Activated CD4-positive, alpha-beta T cell treated with anti-CD3 and anti-CD28 coated beads, Interleukin-2, amount 50 U/mL, for 16 hours (primary cell): ENCODE measurements at regions not wholly inside any gene's neighbourhood (a gene's known extent, or its start where the extent isn't known, plus 50 kb on each side); places are given as distances from the start of the nearest gene placed in this dataset.
"Not testable (repeated sequence)": the region's sequence is repeated elsewhere in the genome, so short reads cannot be mapped to it uniquely, and the experiment has no call there.

ENCODE experiments used
- DNase-seq: peaks from one replicate; pipeline ENCODE4 v3.0.0-alpha.2; 2020

DNA sequence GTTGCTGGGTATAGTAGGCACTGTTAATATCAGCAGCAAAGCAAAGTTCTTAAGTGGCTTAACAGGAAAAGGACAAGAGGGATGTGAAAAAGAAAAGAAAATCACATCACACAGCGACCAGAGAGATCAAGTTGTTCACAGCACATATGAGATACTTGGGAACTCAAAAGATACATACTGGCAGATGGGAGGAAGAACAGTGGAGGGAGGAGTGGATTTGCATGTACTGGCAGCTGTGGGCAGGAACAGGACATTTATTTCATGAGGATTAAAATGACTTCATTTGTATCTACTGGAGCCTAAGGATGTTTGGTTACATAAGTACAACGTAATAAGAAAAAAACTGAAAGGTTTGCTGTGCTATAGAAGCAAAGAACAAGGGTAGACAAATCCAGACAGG, 136.5 kb upstream of the IFNG-AS1 start:
- no peak for DNase-seq

DNA sequence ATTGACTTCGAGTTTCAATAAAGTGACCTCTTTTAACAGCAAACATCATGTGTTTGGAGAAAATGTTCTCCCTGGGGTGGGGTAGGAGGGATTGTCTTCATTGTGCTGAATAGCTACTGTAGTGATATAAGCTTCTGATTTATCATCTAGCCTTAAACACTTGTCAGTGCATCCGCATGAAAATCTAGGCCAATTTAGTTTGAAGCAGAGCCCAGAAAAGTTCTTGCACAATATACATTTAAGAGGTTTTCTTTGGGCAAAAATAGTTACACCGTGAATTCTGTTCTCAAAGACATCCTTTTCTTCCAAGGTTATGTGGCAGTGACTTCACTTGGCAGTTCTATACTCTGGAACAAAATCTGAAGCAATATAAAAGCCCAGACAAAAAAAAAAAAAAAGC, 136.0 kb upstream of the IFNG-AS1 start:
- no peak for DNase-seq

DNA sequence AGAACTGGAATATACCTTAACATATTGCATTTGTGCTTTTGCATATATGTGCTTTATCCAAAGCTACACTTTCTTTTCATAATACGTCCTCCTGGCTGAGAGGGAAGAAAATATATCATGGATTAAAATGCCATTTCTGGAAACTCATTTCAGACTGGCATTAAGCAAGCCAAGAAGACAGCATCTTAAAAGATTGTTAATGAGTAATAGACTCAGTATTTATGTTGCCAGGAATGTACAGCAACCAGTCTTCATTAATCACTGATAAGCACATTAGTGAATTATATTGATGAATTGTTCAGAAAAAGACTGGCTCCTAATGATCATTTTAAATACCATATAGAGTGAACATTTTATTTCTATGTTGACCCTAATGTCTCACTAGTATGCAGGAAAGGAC, 134.9 kb upstream of the IFNG-AS1 start:
- DNase-seq: no peak

DNA sequence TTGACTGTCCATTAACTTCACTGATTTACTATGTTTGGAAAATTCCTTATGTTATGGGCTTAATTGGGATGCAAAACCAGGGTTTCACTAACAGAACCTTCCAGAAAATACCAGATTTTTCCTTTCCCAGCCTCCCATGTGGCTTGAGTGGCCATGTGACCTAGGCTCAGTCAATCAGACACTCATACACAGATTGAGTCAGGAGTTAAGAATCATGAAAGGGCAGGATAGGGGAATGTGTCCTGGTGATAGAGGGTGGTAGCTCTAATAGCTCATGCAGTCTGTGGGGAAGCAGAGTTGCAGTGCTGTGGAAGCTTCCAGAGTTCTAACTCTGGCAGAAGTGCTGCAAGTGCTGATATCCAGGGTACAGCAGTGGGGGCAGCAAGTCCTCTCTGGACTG, 134.1 kb upstream of the IFNG-AS1 start:
- DNase-seq: no peak

DNA sequence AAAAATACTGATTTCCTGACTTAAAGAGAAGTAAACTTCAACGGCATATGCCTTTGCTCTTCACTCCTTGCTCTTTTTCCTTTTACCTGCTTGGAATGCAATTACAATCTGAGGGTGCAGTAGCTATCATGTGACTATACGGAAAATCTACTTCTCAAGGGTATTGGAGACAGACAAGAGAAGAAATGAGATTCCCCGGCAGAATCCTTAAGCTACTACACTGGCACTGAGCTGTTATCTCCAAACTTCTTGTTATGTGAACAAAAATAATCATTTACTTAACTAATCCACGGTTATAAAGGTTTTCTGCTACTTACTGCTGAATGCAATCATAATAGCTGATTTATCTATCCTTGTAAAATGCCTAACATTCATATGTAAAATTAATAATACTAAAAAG, 118.0 kb upstream of the IFNG-AS1 start:
- no peak for DNase-seq

DNA sequence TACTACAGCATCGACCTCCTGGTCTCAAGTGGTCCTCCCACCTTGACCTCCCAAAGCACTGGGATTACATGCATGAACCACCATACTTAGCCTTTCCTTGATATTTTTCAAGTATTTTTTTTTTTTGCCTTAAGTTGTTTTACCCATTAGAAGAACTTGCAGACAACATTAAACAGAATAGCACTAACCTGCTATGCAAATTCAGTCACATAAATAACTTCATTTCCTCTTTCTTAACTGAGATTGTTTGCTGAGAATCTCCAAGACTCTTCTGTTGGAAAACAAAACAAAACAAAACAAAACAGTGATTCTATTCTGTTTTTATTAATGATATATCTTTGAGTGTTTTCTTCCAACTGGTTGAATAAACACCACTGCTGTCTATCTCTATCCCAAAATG, 115.9 kb upstream of the IFNG-AS1 start:
- no peak for DNase-seq

DNA sequence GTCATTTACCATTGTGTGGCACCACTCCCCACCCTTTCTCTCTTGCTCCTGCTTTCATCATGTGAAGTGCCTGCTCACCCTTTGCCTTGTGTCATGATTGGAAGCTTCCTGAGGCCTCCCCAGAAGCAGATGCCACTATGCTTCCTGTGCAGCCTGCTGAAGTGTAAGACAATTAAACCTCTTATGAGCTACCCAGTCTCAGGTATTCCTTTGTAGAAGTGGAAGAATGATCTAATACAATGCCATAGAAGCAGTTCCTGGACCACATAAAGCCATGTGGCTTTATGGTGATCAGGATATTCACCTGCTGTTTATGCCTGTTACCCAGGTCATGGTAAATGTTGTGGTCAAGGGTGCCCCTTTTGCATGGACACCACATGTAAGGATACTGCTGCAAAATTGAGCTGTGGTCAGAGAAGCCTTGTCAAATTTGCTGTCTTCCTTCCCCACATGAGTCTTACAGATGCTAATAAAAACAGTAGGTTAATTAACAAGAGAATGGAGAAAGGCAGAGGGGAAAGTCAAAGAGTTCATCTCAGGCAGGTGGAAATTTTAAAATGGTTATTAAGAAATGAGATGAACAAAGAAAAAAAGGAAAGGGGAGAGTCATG, 112.8 kb upstream of the IFNG-AS1 start:
- no peak for DNase-seq

DNA sequence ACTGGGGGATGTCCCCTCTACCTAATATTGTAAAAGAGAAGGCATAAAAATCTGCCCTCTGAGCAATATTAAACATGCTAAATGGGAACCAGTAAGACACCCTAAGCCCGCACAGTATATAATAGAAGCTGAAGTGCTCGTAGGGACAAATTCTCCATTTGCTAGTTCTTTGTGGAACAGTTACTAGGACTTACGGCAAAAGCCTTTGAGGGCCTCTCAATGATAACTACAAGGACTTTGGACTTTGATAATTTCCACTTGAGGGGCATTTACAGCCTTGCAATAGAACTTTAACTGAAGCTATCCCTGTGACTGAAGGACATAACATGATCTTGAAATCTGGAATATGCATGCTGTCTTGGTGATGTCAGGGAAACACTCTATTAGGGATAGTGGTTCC, 111.5 kb upstream of the IFNG-AS1 start:
- DNase-seq: no peak

DNA sequence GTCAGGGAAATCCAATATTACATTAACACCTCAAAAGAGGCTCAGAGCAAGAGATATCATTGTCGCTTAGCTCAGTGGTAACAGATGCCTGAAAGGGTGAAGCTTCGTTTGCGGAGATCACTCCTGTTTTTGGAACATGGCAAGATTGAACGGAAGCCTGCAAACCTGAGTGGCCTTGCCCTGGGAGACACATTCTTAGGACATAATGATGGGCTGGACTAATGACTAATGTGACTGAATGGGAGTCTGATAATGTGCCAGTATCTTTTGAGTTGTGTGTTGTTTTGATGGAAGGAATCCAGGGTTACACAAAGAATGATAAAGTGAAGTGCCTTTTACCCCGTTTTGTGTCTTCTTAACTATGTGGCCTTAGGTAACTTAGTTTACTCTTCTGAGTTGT, 109.3 kb upstream of the IFNG-AS1 start:
- DNase-seq: no peak

DNA sequence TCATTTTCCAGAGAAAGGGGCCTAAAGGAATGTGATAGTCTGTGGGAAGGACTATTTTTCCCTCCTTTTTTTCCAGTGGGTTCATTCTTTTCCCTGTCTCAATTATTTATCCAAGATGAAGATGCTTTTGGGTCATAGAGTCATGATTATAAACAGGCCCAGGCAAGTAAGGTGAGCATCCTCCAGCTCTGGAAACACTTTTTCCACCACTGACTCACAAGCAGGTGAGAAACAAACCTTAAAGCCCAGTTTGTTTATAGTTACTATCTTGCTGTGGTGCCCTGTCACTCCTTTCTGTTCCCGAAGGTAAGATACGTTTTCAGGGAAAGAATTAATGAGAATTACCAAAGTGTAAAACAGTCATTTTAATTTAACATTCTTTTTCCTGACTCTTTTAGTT, 107.7 kb upstream of the IFNG-AS1 start:
- DNase-seq: no peak

DNA sequence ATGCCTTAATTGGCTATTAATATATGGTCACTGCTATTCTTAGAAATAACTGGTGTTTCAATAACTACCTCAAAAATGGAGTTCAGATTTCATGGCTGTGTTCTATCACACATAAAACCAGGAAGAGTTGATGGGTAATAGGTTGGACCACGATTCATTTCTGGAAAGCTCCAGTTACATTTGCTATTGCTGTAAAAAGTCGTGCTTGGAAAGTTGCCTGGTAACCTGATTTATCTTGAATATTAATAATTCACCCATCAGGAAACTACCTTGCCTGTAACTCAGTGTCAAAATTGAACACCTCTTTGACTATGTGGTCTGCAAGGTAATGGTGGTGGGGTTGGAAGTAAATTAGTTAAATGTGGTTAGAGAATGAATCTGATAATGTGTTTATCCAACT, 104.7 kb upstream of the IFNG-AS1 start:
- DNase-seq: no peak

DNA sequence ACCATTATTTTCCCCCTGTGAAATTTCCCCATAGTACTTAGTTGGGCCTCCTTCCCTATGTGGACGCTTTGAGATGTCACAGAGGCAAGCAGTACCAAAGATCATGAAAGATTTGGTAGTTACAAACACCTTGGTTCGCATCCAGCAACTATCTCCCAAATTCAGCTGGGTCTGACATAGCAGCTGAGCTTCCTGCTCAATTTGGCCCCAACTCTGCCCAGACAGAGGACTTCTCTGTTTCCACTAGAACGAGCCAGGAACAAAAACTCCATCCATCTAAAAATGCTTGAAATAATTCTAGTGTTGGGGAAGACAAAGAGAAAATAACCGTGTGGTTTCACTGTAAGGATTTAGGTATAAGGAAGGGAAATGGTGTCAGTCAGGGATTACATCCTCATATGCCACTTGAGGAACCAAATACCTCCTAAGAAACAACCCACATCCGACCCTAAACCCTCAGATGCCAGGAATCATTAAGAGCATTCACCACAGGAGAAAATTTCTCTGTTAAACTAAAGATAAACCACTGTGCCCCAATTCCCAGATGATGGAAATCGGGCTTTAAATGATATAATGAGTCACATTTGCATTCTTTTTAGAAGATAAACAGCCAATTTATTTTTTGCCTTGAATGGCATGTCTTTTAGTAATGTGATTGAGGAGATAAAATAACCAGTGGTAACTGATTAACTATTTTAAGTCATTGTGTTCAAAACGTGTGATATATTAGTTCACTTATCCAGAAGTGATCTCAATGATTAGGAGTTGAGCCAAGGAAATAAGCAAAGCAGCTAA, 103.7 kb upstream of the IFNG-AS1 start:
- DNase-seq: no peak

DNA sequence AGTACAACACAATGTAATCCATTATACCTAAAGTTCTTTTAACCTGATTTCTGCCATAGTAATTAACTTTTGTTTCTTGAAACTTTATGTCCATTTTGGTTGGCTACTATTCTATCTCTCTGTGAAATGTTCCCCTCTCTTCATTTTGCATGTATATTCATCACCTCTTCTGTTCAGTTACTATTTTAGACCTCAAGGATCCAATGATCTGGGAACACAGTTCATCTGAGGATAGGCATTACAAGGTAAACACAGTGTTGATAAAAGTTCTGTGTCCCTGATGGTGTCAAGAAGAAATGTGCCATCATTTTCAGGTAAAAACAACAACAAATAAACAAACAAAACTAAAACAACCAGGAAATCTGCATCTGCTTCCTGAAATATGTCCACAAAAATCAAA, 102.2 kb upstream of the IFNG-AS1 start:
- no peak for DNase-seq

DNA sequence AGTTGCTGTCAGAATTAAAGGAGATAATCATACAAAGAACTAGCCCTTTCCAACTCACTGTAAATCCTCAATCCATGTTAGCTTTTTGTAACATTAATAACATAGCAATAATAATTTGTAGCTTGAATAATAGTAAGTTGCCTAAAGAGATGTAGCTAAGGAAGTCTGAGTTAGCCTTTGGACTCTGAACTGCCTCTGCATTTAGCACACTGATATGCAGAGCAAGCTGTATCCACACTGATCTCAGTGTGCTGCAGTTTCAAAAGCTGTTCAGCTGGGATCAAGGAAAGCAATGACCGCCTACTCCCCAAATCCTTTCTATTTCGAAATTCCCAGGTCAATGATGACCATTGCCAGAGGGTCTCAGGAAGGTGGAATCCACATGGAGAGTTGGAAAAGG, 99.3 kb upstream of the IFNG-AS1 start:
- DNase-seq: no peak

DNA sequence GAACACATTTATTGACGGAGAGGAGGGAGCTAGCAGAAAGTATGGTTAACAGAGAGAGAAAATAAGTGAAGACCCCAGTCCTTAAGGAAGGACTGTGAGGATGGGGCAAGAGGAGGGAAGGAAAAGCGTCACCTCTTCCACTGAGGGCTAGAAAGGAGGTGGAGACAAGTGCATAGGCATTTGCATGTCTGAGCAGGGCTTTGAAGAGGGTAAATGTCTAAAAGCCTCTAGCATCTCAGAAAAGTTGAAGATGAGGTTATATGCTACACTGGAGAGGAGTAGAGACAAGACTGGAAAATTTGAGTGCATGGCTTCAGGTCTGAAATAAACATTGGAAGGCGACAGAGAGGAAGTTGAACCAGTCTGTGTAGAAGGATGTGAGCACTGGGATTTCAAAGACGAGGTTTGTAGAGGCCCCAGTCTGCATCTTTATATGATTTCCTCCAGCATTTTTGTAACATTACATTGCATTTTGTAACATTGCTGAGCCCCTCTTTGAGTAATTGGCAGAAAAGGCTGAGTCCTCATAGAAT, 98.5 kb upstream of the IFNG-AS1 start:
- no peak for DNase-seq

DNA sequence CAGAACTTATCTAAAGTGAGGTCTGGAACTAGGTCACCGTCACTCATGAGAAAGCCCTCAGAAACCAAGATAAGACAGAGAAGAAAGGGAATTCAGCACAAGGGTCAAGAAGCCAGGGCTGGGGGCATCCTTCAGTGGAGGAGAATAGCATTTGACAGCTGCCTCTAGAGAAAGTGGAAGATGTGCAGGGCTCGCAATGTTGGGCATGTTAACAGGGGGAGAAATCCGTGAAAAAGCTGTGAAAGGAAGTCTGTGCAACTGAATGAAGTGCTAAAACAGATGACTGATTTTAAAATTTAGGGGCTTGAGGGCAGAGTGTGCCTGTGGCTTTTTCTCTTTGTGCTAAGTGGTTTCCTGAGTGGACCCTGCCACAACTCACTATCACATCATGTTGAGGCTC, 97.7 kb upstream of the IFNG-AS1 start:
- no peak for DNase-seq

DNA sequence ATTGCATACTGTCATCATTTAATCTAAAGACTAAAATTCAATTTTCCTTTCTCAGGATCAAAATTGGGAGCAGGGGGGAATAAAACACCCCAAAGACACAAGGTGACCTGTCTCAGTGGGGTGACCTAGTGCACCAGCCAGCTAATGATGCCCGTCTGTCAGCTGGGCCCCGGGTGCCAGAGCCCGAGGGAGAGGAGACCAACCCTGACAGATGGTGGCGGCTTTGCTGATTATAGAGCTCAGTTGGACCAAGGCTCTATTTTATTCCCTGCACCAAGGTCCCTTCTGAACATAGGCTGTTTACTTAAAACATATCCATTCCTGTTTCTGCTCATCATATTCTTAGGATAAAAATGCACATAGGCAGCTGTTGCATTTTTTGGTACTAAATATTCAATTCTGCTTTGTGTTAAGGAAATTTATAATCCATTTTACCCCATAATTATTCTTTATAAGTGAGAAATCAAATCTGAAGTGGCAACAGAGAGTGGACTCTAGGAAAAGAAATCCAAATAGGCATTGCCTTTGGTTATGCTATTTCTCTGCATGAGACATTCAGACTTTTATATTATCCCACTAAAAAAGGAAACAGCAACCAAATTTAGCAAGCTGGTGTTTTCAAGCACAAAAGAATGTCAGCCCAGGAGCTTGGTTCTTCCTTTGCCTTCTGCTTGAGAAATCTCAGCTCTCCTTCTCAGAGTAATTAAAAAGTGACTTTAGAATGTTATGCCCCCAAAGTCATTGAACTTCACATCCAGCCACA, 96.8 kb upstream of the IFNG-AS1 start:
- no peak for DNase-seq

DNA sequence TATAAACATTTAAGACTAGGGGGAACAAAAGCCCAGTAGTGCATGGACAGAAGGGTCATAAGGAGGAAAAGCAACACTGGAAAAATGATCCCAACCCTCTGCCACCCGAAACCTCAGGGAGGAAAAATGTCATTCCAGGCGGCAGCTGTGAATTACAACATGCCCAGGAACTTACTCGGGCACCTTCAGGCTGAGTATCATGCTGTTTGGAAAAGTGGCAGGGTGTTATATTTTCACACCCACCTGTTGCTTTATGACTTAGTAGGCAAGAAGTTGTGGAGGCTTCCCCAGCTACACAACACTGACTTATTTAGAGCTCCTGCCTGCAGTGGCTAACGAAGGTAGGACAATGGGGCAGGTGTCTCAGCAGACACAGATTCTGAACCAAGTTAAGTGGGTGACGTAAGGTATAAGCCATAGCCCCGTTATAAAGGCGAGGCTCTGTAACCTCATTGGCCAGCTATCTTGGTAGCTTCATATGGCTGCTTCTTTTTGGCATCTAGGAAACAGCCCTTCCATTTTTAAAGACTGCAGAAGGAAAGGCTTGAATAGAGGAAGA, 96.1 kb upstream of the IFNG-AS1 start:
- DNase-seq: no peak

DNA sequence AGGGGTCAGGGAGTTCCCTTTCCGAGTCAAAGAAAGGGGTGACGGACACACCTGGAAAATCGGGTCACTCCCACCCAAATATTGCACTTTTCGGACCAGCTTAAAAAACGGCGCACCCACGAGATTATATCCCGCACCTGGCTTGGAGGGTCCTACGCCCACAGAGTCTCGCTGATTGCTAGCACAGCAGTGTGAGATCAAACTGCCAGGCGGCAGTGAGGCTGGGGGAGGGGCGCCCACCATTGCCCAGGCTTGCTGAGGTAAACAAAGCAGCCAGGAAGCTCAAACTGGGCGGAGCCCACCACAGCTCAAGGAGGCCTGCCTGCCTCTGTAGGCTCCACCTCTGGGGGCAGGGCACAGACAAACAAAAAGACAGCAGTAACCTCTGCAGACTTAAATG, 88.8 kb upstream of the IFNG-AS1 start:
- DNase-seq: not testable (repeated sequence)

DNA sequence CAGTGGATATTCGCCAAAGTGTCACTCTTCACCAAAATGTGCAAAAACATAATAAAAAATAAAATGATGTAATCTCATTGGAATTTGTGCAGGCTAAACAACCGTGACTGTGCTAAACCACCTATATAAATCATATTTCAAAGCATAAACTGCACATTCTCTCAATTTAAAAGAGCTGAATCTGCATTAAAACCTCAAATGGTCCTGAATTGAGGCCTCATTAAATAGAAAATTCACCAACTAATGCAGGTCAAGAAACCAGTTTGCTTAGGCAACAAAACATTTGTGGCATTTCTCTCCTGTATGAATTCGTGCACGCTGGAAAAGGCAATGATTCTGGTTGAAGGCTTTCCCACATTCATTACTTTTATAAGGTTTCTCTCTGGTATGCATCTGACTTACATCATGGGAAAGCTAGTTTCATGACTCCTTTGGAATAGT, 80.1 kb upstream of the IFNG-AS1 start:
- DNase-seq: no peak

DNA sequence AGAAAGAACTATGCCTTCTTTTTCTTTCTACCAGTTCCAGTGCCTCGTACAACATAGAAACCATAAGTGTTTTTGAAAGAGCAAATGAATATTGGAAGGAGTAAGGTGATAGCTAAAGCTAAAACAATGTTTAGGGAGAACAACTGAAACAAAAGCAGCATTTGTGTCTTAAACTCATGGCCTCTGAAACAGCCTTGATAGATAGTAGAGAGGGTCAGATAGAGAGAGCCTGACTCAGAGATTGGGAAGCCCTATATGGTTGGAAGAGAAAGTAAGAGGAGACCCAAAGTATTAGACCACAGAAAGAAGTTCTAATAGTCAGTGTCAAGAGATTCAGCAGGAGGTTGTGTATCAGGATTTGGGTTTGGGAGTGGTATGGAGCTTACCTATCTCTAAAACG, 79.6 kb upstream of the IFNG-AS1 start:
- DNase-seq: no peak

DNA sequence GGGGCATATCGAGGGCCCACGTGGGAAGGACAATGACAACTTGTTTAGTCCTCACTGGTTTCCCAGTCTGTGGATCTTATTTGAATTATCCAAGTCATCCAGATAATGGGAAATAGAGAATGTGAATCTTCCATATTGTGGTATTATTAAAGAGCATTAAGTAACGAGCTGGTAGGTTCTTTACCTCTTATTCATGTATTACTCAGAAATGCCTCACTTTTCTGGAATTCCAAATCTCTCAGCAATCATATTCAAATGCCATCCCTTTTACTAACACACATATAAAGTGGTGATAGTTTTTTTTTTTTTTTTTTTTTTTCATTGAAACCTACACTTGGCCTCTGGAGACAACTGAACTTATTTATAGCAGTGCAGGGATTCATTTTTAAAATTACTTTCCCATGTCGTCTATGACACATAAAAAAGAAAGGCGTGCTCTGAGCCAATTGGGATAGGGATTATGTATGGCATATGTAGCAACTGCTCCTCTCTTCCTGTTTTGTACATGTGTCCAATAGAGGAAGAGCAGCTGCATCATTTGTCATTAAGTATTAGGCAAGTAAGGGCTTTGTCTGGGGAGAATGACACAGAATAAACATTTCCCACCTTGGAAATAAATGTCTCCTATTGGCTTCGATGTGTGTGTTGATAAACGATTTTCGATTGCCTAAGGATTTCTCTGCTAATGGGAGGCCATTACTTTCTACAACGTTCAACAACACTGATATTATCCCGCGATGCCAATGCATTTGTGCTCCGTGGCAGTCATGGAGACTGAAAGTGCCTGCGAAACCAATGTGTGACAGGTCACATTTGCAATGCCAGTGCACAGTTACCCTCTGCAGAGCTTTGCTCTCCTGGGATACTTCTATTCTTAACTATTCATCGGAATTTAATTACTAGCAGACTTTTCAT, 78.6 kb upstream of the IFNG-AS1 start:
- no peak for DNase-seq

DNA sequence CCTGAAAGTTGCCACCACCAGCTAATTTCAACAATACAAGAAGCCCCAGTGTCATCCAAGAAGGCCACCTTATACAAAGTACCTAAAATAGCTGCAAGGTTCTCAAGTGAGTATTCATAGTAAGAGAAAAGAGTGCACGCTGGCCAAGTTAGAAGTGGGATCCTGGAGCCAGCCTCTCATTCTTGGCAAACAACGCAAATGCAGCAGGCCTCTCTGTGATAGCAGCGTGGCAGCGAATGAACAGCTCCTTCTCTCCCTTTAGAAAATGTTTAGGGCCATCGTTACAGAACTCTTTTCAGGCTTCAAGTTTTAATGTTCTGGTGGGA, 78.0 kb upstream of the IFNG-AS1 start:
- no peak for DNase-seq
